ENCODE measurements at regions not wholly inside any gene's neighbourhood (a gene's known extent, or its start where the extent isn't known, plus 50 kb on each side); places are given as distances from the start of the nearest gene placed in this dataset.

DNA sequence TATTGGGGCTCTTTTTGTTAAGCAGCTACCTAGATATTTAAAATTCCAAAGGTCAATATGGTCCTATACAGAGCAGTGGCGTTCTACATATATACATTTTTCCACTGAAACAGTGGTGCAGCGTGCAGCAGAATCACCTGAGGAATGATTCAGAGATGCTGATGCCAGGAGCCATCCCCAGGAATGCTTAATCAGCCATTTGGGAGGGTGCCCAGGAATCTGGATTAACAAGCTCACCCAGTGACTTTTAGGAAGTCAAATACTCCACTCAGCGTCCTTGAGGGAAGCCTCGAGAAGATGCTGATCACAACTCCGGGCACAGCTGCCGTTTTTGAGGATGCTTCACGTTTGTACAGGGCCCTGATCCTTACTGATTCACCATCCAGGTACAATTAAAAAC, 82.6 kb upstream of the ARHGEF3 start:
- TF ChIP-seq, protein P1, sequence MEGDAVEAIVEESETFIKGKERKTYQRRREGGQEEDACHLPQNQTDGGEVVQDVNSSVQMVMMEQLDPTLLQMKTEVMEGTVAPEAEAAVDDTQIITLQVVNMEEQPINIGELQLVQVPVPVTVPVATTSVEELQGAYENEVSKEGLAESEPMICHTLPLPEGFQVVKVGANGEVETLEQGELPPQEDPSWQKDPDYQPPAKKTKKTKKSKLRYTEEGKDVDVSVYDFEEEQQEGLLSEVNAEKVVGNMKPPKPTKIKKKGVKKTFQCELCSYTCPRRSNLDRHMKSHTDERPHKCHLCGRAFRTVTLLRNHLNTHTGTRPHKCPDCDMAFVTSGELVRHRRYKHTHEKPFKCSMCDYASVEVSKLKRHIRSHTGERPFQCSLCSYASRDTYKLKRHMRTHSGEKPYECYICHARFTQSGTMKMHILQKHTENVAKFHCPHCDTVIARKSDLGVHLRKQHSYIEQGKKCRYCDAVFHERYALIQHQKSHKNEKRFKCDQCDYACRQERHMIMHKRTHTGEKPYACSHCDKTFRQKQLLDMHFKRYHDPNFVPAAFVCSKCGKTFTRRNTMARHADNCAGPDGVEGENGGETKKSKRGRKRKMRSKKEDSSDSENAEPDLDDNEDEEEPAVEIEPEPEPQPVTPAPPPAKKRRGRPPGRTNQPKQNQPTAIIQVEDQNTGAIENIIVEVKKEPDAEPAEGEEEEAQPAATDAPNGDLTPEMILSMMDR (IDR thresholded peaks at IDR 0.05), result no peak
- no peak for TF ChIP-seq POLR2A (IDR thresholded peaks at IDR 0.05)
